Ectodermal cell (in vitro differentiated cells): ENCODE measurements at regions not wholly inside any gene's neighbourhood (a gene's known extent, or its start where the extent isn't known, plus 50 kb on each side); places are given as distances from the start of the nearest gene placed in this dataset.
"Not testable (repeated sequence)": the region's sequence is repeated elsewhere in the genome, so short reads cannot be mapped to it uniquely, and the experiment has no call there.

Experiments
- H3K27ac ChIP-seq: 2 replicates; pipeline ENCODE4 v1.7.0; 2013; ENCODE audit warnings: mild to moderate bottlenecking, low read depth, low read length; ENCODE audit not compliant: insufficient read depth, poor library complexity, severe bottlenecking
- H3K27me3 ChIP-seq: 2 replicates; pipeline ENCODE4 v1.7.0; 2013; ENCODE audit warnings: mild to moderate bottlenecking, low read length; ENCODE audit not compliant: insufficient read depth, control insufficient read depth, poor library complexity, severe bottlenecking
- H3K36me3 ChIP-seq: one replicate; pipeline ENCODE4 v1.7.0; 2013; ENCODE audit warnings: low read length; ENCODE audit not compliant: control insufficient read depth, insufficient read depth
- H3K4me1 ChIP-seq: one replicate; pipeline ENCODE4 v1.7.0; 2013; ENCODE audit warnings: low read length; ENCODE audit not compliant: control insufficient read depth, insufficient read depth
- H3K4me3 ChIP-seq: 2 replicates; pipeline ENCODE4 v1.7.0; 2013; ENCODE audit warnings: low read depth, low read length, control low read depth; ENCODE audit not compliant: insufficient read depth
- H3K9me3 ChIP-seq: 2 replicates; pipeline ENCODE4 v1.7.0; 2013; ENCODE audit warnings: mild to moderate bottlenecking, low read length, moderate library complexity; ENCODE audit not compliant: control insufficient read depth
- WGBS, 2 experiments: methylation state at CpG; one replicate each; pipeline ENCODE4 v1.1.7; 2013; ENCODE audit warnings: missing lambda C conversion rate in 2 of 2; 5-methylcytosine and 5-hydroxymethylcytosine counted together

DNA sequence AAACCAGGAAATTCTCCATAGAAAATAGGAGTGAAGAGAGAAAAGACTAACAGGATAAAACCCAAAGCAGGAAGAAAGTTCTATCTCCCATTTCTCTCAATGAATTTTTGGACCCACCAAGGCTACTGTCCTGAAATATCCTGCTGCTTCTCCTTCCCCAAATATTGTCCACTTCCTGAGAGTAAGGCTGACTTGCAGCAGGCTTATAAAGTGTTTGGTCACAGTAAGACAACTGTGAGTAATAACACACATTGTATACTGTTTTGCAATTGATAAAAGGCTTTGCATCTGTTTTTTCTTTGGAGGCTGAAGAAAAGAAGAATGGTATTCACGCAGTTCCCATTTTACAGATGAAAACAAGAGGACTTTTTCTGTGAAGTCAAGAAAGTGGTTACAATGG lies 52.8 kb downstream of the FOXD4L6 start:
- H3K27ac ChIP-seq, H3K9me3 ChIP-seq, H3K4me1 ChIP-seq, H3K36me3 ChIP-seq, H3K4me3 ChIP-seq: not testable (repeated sequence)
- H3K27me3 ChIP-seq, result peaks cover 77% of the 10 kb centered on the region
- WGBS, 2 experiments, result no CpG with 5 or more reads among the region's 1 CpG

DNA sequence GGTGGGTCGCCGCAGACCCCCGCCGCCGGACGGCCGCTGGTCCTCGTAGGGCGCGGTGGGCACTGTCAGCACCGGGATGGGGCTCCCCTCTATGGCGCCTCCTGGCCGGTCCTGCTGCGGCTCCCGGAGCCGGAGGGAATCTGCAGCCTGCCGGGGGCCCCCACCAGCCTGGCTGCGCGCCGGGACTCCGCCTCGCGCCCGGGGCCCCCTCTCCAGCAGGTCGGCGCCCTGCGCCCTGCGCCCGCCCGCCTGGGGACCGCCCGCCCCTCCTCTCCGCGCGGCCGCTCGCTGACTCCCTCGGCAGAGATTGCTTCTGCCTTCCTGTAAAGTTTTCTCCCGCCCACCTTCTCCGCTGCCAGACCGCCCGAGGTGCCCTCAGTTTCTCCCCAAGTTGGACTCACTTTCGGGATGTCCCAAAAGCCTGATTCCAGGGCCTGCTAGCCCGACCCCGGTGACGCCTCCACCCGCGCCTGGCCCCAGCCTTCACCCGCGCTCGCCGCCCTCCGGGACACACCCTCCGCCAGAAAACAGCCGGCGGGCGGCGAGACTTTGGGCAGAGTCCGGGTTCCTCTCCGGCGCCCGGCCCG lies 54.0 kb downstream of the FOXD4L6 start:
- H3K4me1 ChIP-seq, H3K36me3 ChIP-seq, H3K9me3 ChIP-seq, H3K27ac ChIP-seq: not testable (repeated sequence)
- peak overlapping the region; percentile 32 for H3K4me3 ChIP-seq
- 18 to 20% methylated on average over 63 of the region's 63 CpGs for WGBS, 2 experiments
- H3K27me3 ChIP-seq, result peaks cover 72% of the 10 kb centered on the region

GRCh38 chr9:41073471-41074243 lies 54.8 kb downstream of the FOXD4L6 start:
- Histone ChIP-seq H3K4me3 (peak overlapping the region; percentile 1), H3K27me3 (peaks cover 72% of the 10 kb centered on the region)
- not testable (repeated sequence) for H3K27ac ChIP-seq, H3K4me1 ChIP-seq, H3K9me3 ChIP-seq, H3K36me3 ChIP-seq
- 34 to 35% methylated on average over 38 of the region's 39 CpGs for WGBS, 2 experiments

- not testable (repeated sequence) for H3K9me3 ChIP-seq, H3K4me3 ChIP-seq, H3K4me1 ChIP-seq, H3K27me3 ChIP-seq, H3K36me3 ChIP-seq, H3K27ac ChIP-seq
- WGBS, 2 experiments, result 54 to 59% methylated on average over 7 of the region's 8 CpGs
Observed at GRCh38 chr9:41064125-41064795, 64.2 kb downstream of the FOXD4L6 start.

GRCh38 chr9:41063243-41063642 lies 65.2 kb downstream of the FOXD4L6 start:
- not testable (repeated sequence) for H3K4me3 ChIP-seq, H3K27me3 ChIP-seq, H3K4me1 ChIP-seq, H3K9me3 ChIP-seq, H3K27ac ChIP-seq, H3K36me3 ChIP-seq
- WGBS, 2 experiments, result 92 to 94% methylated on average over 5 of the region's 5 CpGs

DNA sequence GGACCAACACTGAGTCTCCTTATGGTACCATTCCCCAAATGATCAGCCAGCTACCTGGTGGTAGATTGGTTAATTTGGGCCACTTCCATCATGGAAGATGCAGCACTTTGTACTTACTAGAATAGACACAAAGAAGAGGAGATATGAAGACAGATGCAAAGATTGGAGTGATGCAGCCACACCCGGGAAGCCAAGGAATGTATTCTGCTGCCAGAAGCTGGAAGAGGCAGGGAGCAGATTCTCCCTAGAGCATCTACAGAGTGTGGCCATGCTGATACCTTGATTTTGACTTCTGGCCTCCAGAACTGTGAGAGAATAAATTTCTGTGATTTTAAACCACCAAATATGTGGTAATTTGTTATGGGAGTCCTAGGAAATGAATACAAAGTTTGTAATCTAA lies 68.9 kb downstream of the FOXD4L6 start:
- not testable (repeated sequence) for H3K36me3 ChIP-seq, H3K9me3 ChIP-seq, H3K4me3 ChIP-seq, H3K27me3 ChIP-seq, H3K4me1 ChIP-seq, H3K27ac ChIP-seq
- 88% methylated on average over 1 of the region's 1 CpG; no CpG with 5 or more reads in 1 of the 2 experiments for WGBS, 2 experiments

DNA sequence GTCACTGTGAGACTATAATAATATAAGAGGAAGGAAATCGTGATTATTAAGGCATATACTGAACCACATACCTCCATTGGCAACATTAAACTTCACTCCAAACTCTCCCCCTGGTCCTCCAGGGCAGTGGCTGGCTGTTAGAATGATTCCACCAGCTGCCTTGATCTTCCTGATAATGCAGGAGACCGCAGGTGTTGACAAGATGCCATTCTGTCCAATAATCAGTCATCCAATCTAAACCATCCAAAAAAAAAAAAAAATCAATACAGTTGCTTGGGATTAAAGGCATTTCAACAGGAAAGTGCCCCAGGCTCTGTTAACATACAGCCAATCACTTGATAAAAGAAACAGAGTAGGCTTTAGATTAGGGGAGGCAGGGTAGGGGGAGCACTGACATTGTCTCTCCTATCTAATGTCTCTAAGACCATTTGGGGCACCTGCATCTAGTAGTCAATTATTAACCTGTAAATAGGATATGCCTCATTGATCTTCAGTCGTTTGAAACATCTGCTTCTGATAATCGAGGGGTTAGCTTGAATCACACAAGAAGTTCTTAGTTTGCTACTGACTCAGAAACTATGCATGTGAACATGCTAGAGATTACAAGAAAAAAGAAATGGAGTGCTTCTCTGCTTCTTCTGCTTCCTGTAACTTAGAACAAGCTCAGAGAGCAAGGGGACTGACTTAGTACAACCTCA lies 74.7 kb downstream of the FOXD4L6 start:
- not testable (repeated sequence) for H3K27ac ChIP-seq, H3K9me3 ChIP-seq, H3K27me3 ChIP-seq, H3K36me3 ChIP-seq, H3K4me3 ChIP-seq, H3K4me1 ChIP-seq
- WGBS, 2 experiments, result 63 to 100% methylated on average over 1 to 2 of the region's 4 CpGs

GRCh38 chr9:41048672-41049071 lies 79.8 kb downstream of the FOXD4L6 start:
- H3K36me3 ChIP-seq, H3K4me1 ChIP-seq, H3K9me3 ChIP-seq, H3K27me3 ChIP-seq, H3K27ac ChIP-seq, H3K4me3 ChIP-seq: not testable (repeated sequence)
- WGBS, 2 experiments, result no CpG with 5 or more reads among the region's 2 CpGs

DNA sequence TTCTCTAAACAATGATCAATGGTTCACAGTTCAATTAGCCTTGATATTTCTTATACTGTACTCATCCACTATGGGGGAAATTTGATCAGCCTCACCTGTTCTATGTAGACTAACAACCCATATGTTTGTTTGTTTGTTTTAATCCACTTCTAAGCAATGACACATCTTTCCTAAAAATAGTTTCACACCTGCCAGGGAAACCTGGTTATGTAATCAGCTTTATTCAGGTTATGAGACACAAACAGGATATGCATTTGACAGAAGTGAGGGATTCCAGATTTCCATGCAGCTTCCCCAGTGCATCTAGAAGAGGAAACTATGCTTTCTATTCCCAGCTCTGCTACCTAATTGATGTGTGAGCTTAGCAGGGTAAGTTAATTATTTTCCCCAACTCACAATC lies 80.7 kb downstream of the FOXD4L6 start:
- H3K4me3 ChIP-seq, H3K9me3 ChIP-seq, H3K27me3 ChIP-seq, H3K36me3 ChIP-seq, H3K27ac ChIP-seq, H3K4me1 ChIP-seq: not testable (repeated sequence)

DNA sequence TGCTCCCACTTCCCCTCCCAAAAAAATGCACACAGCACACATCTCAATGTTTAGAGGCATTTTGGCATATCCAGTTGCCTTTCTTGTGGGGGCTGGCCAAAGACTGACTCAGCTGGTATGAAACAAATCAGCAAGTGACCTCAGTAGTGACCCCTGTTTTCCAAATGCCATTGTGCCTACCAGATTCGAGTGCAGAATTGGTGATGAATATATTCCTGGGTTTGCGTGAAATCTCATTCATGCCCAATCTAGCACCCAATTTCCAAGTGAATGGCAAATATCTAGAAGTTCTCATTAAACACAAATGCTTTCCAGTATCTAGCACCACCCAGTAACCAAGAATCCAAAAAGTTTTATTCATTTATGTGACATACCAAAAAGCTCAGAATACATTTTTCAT lies 83.6 kb downstream of the FOXD4L6 start:
- not testable (repeated sequence) for H3K9me3 ChIP-seq, H3K4me1 ChIP-seq, H3K36me3 ChIP-seq, H3K27me3 ChIP-seq, H3K27ac ChIP-seq, H3K4me3 ChIP-seq
- 96 to 100% methylated on average over 2 of the region's 2 CpGs for WGBS, 2 experiments
